OCI-LY1 (cell line): ENCODE measurements at regions not wholly inside any gene's neighbourhood (a gene's known extent, or its start where the extent isn't known, plus 50 kb on each side); places are given as distances from the start of the nearest gene placed in this dataset.

Experiments used
- CTCF ChIP-seq: fragments of 200-600 bp; sonication (generic), shearing (Covaris generic); IDR thresholded peaks from 2 replicates; pipeline ENCODE4 v1.5.1; 2017; ENCODE audit warnings: mild to moderate bottlenecking, antibody characterized with exemption, low read length, moderate library complexity, mixed read lengths
- EZH2 ChIP-seq: fragments of 200-600 bp; sonication (generic), shearing (Covaris generic); IDR thresholded peaks from 2 replicates; pipeline ENCODE4 v1.8.0; 2017; ENCODE audit warnings: borderline replicate concordance, mixed run types, mild to moderate bottlenecking, antibody characterized with exemption, low read length, moderate library complexity, mixed read lengths

GRCh38 chr10:4763960-4764428, 62.0 kb upstream of the AKR1E2 start:
- TF ChIP-seq CTCF, result no peak
- no peak for TF ChIP-seq EZH2
